PC-3 (cell line): ENCODE measurements at regions not wholly inside any gene's neighbourhood (a gene's known extent, or its start where the extent isn't known, plus 50 kb on each side); places are given as distances from the start of the nearest gene placed in this dataset.
A peak's percentile ranks its signal among the peaks of the same experiment; 100 is the strongest.
"Not testable (repeated sequence)": the region's sequence is repeated elsewhere in the genome, so short reads cannot be mapped to it uniquely, and the experiment has no call there.

Experiments used
- ATAC-seq: fragments of 200-7000 bp; cut with Tn5 transposase; 2 replicates; pipeline ENCODE4 v1.9.1; 2020; ENCODE audit warnings: mild to moderate bottlenecking, moderate library complexity
- BruUV-seq: library from RNA; stranded (reverse); fragments of 400-500 nt; replicated peaks from 2 replicates; lab custom pipeline; 2021; lab: Mats Ljungman, UMichigan
- CTCF ChIA-PET: fragments of 300-600 bp; sonication (Branson Sonifier 250); formaldehyde crosslinking; loops from one replicate; lab custom pipeline; 2022; ENCODE audit warnings: antibody characterized with exemption; lab: Charles Lee
- POLR2A ChIA-PET: fragments of 300-600 bp; sonication (Branson Sonifier 250); formaldehyde crosslinking; loops from one replicate; lab custom pipeline; 2022; ENCODE audit warnings: antibody characterized with exemption; ENCODE audit not compliant: unreplicated experiment; lab: Charles Lee
- DNase-seq: peaks from one replicate; pipeline ENCODE4 v3.0.0-alpha.2; 2015
- H2AFZ ChIP-seq: fragments of 300-600 bp; sonication (generic); 2 replicates; pipeline ENCODE4 v1.6.0; 2016; ENCODE audit warnings: antibody characterized with exemption, low read length
- H3F3A ChIP-seq: fragments of 300-600 bp; sonication (generic); one replicate; pipeline ENCODE4 v1.6.0; 2017; ENCODE audit warnings: antibody characterized with exemption, low read length, control low read depth, mild to moderate bottlenecking; ENCODE audit not compliant: unreplicated experiment
- H3K27ac ChIP-seq: fragments of 300-600 bp; sonication (generic); 2 replicates; pipeline ENCODE4 v1.5.1; 2016; ENCODE audit warnings: mild to moderate bottlenecking, low read length
- H3K27me3 ChIP-seq: fragments of 300-600 bp; sonication (generic); 2 replicates; pipeline ENCODE4 v1.6.1; 2016; ENCODE audit warnings: low read length, mixed read lengths
- H3K36me3 ChIP-seq: fragments of 300-600 bp; sonication (generic); 2 replicates; pipeline ENCODE4 v1.6.1; 2016; ENCODE audit warnings: low read depth, mixed run types, low read length, mixed read lengths
- H3K4me1 ChIP-seq: fragments of 300-600 bp; sonication (generic); 2 replicates; pipeline ENCODE4 v1.5.1; 2016; ENCODE audit warnings: low read length; ENCODE audit not compliant: insufficient read depth
- H3K4me2 ChIP-seq: fragments of 300-600 bp; sonication (generic); 2 replicates; pipeline ENCODE4 v1.6.0; 2016; ENCODE audit warnings: low read length
- H3K4me3 ChIP-seq: fragments of 300-600 bp; sonication (generic); 2 replicates; pipeline ENCODE4 v1.5.1; 2016; ENCODE audit warnings: mild to moderate bottlenecking, low read length, mixed read lengths
- H3K79me2 ChIP-seq: fragments of 300-600 bp; sonication (generic); 2 replicates; pipeline ENCODE4 v1.6.1; 2017; ENCODE audit warnings: low read length, mixed read lengths
- H3K9ac ChIP-seq: fragments of 300-600 bp; sonication (generic); 2 replicates; pipeline ENCODE4 v1.6.0; 2016; ENCODE audit warnings: mild to moderate bottlenecking, low read length
- H3K9me2 ChIP-seq: fragments of 300-600 bp; sonication (generic); replicated peaks from 2 replicates; pipeline ENCODE4 v1.6.1; 2016; ENCODE audit warnings: mixed run types, low read length, mixed read lengths
- H3K9me3 ChIP-seq: fragments of 300-600 bp; sonication (generic); 2 replicates; pipeline ENCODE4 v1.6.1; 2016; ENCODE audit warnings: low read length, mixed read lengths
- H4K20me1 ChIP-seq: fragments of 300-600 bp; sonication (generic); 2 replicates; pipeline ENCODE4 v1.6.1; 2016; ENCODE audit warnings: low read length, mixed read lengths
- CTCF ChIP-seq: fragments of 300-600 bp; sonication (generic); conservative IDR thresholded peaks from 2 replicates; pipeline ENCODE4 v1.5.1; 2017; ENCODE audit warnings: antibody characterized with exemption, low read depth, mild to moderate bottlenecking, low read length
- EZH2 ChIP-seq: fragments of 300-600 bp; sonication (generic); IDR thresholded peaks from one replicate; pipeline ENCODE4 v1.6.1; 2017; ENCODE audit warnings: antibody characterized with exemption, mild to moderate bottlenecking, low read length; ENCODE audit not compliant: unreplicated experiment
- EZH2phosphoT487 ChIP-seq: fragments of 300-600 bp; sonication (generic); IDR thresholded peaks from 2 replicates; pipeline ENCODE4 v1.6.1; 2018; ENCODE audit warnings: mild to moderate bottlenecking, antibody characterized with exemption, low read length, borderline replicate concordance
- intact Hi-C: fragments of 100-400 bp; cut with micrococcal nuclease; formaldehyde crosslinking; loops from 2 replicates; pipeline ENCODE4 v1.9.0; 2023

DNA sequence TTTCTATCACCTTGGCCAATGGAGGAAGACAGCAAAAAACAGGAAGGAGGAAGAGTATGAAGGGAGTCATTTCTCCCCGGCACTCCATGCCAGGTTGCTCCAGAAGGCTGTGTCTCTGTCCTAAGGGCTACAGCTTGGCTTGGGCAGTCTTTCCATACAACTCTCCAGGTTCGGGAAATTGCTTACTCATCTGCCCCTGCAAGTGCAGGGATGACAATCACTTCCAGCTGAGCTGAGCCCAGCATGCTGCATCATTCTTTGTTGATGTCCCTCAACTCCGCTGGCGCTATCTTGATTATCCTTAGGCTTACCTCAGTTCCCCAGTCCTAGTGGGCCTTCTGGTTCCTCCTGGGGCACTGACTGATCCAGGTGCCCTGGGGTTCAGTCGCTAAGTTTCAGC, 86.9 kb upstream of the COPS8 start:
- no TSS peak for BruUV-seq
- Histone ChIP-seq H3K9me2 (no peaks in the 10 kb centered on the region), H3K27ac (peak overlapping the region; percentile 95), H3F3A (no peaks in the 10 kb centered on the region), H3K4me3 (peak overlapping the region; percentile 54), H3K4me1 (peaks cover 40% of the 10 kb centered on the region), H3K36me3 (no peaks in the 10 kb centered on the region), H2AFZ (peak overlapping the region; percentile 53), H4K20me1 (no peaks in the 10 kb centered on the region), H3K9ac (peak overlapping the region; percentile 70), H3K4me2 (peak overlapping the region; percentile 86), H3K79me2 (no peaks in the 10 kb centered on the region), H3K9me3 (no peaks in the 10 kb centered on the region), H3K27me3 (no peaks in the 10 kb centered on the region)
- TF ChIP-seq EZH2phosphoT487 (no peak), EZH2 (no peak), CTCF (no peak)
- ATAC-seq (peak; percentile 71), DNase-seq (peak; percentile 67)
- intact Hi-C loops: loop anchor here (1.0 to 5.0 kb wide), 2 partner anchors 81 to 127 kb away; no protein-coding TSS in a partner anchor
- ChIA-PET CTCF (interaction anchor here (0.7 to 1.4 kb wide), 2 partner anchors 423 to 486 kb away, joined by 3 to 5 read pairs; no protein-coding TSS in a partner anchor), POLR2A (interaction anchor here (0.7 to 1.0 kb wide), 2 partner anchors 127 to 1143 kb away, joined by 4 to 7 read pairs; no protein-coding TSS in a partner anchor)

DNA sequence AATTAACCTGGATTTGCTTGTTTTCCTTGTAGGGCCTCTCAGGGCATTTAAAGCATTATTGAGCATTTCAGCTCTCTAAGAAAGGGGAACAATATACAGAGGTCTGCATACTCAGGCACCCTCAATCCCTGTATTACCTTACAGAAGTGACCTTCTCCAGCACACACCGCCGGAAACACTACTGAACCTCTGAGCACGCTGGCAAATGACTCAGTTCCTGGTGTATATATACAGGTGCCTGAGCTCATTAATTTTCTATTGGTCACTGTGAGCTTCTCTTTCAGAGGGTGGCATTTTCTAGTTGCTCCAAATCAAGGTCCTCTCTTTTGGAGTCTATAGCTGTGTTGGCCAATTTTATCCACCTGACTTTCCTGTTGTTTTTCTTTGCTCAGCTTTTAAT, 85.2 kb upstream of the COPS8 start:
- Histone ChIP-seq H3K4me3 (no peak overlapping the region), H3K4me1 (peaks cover 40% of the 10 kb centered on the region), H3K27ac (no peak overlapping the region), H3K9me3 (no peaks in the 10 kb centered on the region), H3K79me2 (no peaks in the 10 kb centered on the region), H4K20me1 (no peaks in the 10 kb centered on the region), H3F3A (no peaks in the 10 kb centered on the region), H3K9me2 (no peaks in the 10 kb centered on the region), H3K27me3 (no peaks in the 10 kb centered on the region), H3K4me2 (no peak overlapping the region), H3K36me3 (no peaks in the 10 kb centered on the region), H2AFZ (no peak overlapping the region), H3K9ac (no peak overlapping the region)
- no TSS peak for BruUV-seq
- ChIA-PET CTCF (no interaction called here), POLR2A (no interaction called here)
- no peak for TF ChIP-seq EZH2
- no peak for TF ChIP-seq CTCF
- no peak for TF ChIP-seq EZH2phosphoT487
- intact Hi-C loops: no loop called here
- ATAC-seq: peak; percentile 21; the same call in 1 of the 2 replicates
- peak; percentile 54 for DNase-seq

DNA sequence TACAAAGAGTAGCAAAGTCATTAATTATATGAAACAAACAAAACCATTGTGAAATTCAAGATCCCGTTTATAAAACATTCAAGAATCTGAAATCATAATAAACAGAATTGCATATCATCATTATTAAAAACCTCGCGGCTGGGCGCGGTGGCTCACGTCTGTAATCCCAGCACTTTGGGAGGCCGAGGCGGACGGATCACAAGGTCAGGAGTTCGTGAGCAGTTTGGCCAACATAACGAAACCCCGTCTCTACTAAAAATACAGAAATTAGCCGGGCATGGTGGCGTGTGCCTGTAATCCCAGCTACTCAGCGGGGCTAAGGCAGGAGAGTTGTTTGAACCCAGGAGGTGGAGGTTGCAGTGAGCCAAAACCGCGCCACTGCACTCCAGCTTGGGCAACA, 80.3 kb upstream of the COPS8 start:
- H3K79me2 ChIP-seq, ATAC-seq, H3K4me1 ChIP-seq, H3K4me3 ChIP-seq, H3K27ac ChIP-seq, BruUV-seq, intact Hi-C loops, H3K36me3 ChIP-seq, H3K9me3 ChIP-seq, H2AFZ ChIP-seq, DNase-seq, H3K4me2 ChIP-seq, H3K9me2 ChIP-seq, H3F3A ChIP-seq, POLR2A ChIA-PET, H3K9ac ChIP-seq, H4K20me1 ChIP-seq, CTCF ChIA-PET, H3K27me3 ChIP-seq: not testable (repeated sequence)
